HG02938 (cell line): ENCODE measurements at regions not wholly inside any gene's neighbourhood (a gene's known extent, or its start where the extent isn't known, plus 50 kb on each side); places are given as distances from the start of the nearest gene placed in this dataset.
"Not testable (repeated sequence)": the region's sequence is repeated elsewhere in the genome, so short reads cannot be mapped to it uniquely, and the experiment has no call there.

Experiments
- ATAC-seq: cut with Tn5 transposase; IDR thresholded peaks from one replicate; pipeline ENCODE4 v1.9.1; 2021; ENCODE audit warnings: mild to moderate bottlenecking, moderate library complexity; ENCODE audit not compliant: unreplicated experiment

- ATAC-seq = no peak
These were observed 538.0 kb upstream of the SLC35B3 start for GRCh38 chr6:8973395-8973794.

- no peak for ATAC-seq
These were observed 534.4 kb upstream of the SLC35B3 start for GRCh38 chr6:8969747-8970146.

GRCh38 chr6:8958894-8959511 is 523.7 kb upstream of the SLC35B3 start:
- ATAC-seq = no peak

- ATAC-seq = no peak
These were observed 518.0 kb upstream of the SLC35B3 start for GRCh38 chr6:8953310-8953709.

GRCh38 chr6:8948733-8949132 is 513.4 kb upstream of the SLC35B3 start:
- ATAC-seq = no peak

- ATAC-seq = no peak
These were observed 512.6 kb upstream of the SLC35B3 start for GRCh38 chr6:8947900-8948299.

GRCh38 chr6:8944548-8944947 is 509.2 kb upstream of the SLC35B3 start:
- ATAC-seq = no peak

GRCh38 chr6:8943073-8943472 is 507.7 kb upstream of the SLC35B3 start:
- no peak for ATAC-seq

GRCh38 chr6:8941577-8941976 is 506.2 kb upstream of the SLC35B3 start:
- ATAC-seq = no peak

- no peak for ATAC-seq
These were observed 505.0 kb upstream of the SLC35B3 start for GRCh38 chr6:8940356-8940755.

GRCh38 chr6:8939615-8940014 is 504.3 kb upstream of the SLC35B3 start:
- ATAC-seq = no peak

GRCh38 chr6:8934318-8934717 is 499.0 kb upstream of the SLC35B3 start:
- no peak for ATAC-seq

- ATAC-seq = no peak
These were observed 494.7 kb upstream of the SLC35B3 start for GRCh38 chr6:8930009-8930408.

GRCh38 chr6:8920244-8920643 is 484.9 kb upstream of the SLC35B3 start:
- ATAC-seq = not testable (repeated sequence)

GRCh38 chr6:8918196-8918595 is 482.9 kb upstream of the SLC35B3 start:
- ATAC-seq = no peak

GRCh38 chr6:8914700-8915099 is 479.4 kb upstream of the SLC35B3 start:
- no peak for ATAC-seq

- no peak for ATAC-seq
These were observed 473.3 kb upstream of the SLC35B3 start for GRCh38 chr6:8908638-8909037.

- ATAC-seq = no peak
These were observed 471.4 kb upstream of the SLC35B3 start for GRCh38 chr6:8906699-8907098.

- ATAC-seq = no peak
These were observed 470.4 kb upstream of the SLC35B3 start for GRCh38 chr6:8905757-8906156.

GRCh38 chr6:8904754-8905153 is 469.4 kb upstream of the SLC35B3 start:
- ATAC-seq = no peak

- no peak for ATAC-seq
These were observed 464.7 kb upstream of the SLC35B3 start for GRCh38 chr6:8900056-8900455.

GRCh38 chr6:8889514-8889913 is 454.2 kb upstream of the SLC35B3 start:
- ATAC-seq = no peak

GRCh38 chr6:8888468-8888867 is 453.1 kb upstream of the SLC35B3 start:
- ATAC-seq = peak; percentile 76
